Superior temporal gyrus (tissue), 1 donor: ENCODE measurements at regions not wholly inside any gene's neighbourhood (a gene's known extent, or its start where the extent isn't known, plus 50 kb on each side); places are given as distances from the start of the nearest gene placed in this dataset.

Source experiments
- DNase-seq: peaks from one replicate; pipeline ENCODE4 v3.0.0-alpha.2; 2016; ENCODE audit errors: extremely low spot score

DNA sequence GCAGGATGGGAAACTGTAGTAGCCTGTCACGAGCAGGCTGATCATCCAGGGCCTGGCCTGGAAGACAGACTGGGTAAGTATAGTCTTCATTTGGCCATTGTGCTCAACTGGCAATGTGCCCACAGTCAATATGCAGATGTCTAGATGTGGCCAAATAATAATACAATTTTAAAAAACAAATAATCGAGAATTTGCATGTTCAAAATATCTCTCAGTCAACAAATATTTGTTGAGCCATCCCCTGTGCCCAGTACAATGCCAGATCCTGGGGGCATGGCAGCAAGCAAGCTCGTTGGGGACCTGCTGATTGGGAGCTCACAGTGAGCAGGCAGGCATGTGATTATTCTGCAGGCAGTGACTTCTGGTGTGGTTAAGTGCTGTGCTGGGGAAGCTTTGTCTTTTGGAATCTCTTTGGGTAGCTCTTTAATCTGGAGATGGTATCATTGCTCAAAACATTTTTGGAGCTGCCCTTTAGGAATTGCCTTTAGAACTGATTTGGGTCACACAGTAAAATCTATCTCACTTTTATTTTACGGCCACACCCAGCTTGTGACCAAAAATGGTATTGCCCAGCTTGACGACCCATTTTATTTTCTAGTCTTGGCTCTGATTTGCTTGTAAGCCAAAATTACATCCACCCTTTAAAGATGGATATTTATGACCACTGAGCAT lies 92.2 kb downstream of the PLCE1 start:
- no peak for DNase-seq

- DNase-seq = no peak
Observed at GRCh38 chr10:94088926-94089381, 95.2 kb downstream of the PLCE1 start.

GRCh38 chr10:94091649-94092048 lies 97.9 kb downstream of the PLCE1 start:
- no peak for DNase-seq

DNA sequence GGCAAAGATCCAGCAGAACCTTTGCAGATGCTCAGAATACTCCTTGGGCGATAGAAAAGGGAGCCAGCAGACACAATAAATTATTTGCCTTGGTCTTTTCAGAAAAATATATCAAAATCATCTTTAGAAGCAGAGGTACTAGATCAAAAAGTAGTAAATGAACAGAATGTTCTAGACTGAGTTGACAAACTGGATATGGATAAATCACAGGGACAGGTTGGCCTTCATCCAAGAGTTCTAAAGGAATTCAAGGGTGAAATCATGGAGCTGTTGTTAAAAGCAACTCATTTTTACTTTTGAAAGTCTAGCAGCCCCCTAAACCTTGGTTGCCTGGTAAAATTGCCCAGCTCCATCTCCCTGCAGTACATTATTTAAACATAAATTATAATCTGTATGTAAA lies 99.1 kb downstream of the PLCE1 start:
- DNase-seq = no peak

DNA sequence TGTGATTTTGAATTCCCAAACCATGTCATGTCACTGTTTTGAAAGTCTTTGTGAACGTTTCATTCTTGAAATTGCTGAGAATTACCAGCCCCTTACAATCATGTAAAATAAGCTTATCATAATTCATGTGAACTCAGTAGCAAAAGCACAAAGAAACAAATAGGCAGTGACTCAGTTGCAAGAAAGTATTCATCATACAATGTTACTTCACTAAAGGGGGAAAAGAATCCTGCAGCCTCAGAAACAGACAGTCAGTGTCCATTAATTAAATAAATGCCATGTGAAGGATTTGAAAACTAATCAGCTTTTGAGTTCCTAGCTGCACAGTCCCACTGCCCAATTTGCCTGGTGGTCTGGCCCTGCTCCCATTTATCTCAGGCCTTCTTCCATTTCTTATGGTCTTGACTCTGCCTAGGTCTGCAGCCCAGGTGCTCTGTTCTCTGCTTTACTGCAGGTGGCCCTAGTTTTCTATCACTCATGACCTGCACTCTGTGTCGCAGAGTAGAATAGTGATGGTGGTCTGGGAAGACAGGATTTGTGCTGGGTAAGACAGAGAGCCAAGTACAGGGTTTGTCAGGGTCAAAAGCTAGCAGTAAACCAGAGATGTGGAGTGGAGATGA lies 99.7 kb downstream of the PLCE1 start:
- no peak for DNase-seq

DNA sequence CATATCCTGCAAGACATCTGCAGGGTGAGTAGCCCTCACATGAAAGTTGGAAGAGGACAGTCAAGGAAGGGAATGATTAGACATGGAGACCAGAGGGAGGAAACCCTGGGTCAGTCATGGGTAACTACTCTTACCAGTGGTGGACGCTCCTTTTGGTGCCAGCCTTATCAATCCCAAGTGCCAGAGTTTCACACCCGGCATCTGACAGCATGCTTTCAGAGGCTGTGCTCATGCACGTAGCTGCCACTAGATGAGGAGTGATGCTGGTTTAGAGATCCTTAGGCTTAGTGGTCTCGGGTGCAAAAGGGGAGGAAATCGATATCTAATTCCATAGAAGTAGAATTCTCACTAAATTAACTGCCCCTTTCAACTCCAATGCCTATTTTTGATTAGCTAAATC lies 100.8 kb downstream of the PLCE1 start:
- DNase-seq = no peak

- DNase-seq = no peak
Observed at GRCh38 chr10:94097656-94098055, 103.9 kb downstream of the PLCE1 start.

- DNase-seq = no peak
Observed at GRCh38 chr10:94098896-94099295, 105.2 kb downstream of the PLCE1 start.

DNA sequence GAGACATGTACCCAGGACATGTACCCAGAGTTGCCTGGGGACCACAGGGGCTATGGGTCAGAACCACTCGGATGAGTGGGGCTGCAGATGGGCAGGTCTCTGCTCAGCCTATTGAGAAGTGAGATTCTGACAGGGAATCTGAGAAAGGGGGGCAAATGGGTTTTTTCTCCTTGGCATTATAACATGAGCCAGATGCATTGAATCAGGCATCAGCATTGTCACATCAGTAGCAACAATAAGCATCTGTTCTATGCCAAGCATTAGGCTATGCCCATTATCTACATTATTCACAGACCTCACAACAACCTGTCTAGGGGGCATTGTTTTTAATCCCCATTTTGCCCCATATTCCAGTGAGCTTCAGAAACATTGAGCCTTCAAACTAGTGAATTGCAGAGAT lies 108.2 kb downstream of the PLCE1 start:
- DNase-seq = no peak

DNA sequence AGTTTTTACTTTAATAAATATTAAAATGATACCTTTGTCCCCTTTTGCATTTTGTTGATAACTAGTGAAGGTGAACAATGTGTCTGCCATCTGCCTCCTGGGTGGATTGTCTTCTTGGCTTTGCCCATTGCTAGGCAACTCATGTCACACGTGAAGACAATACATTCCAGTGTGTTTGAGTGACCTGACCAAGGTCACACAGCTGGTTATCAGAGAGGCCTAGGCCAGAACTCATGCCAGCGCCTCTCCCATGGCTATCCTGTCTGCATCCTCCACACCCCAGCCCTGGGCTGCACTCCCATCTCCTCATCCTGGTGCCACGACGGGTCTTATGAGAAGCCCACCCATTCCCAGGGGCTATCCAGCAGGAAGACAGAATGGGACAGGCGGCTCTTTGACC lies 108.7 kb downstream of the PLCE1 start:
- DNase-seq = no peak

- no peak for DNase-seq
Observed at GRCh38 chr10:94103192-94103591, 109.5 kb downstream of the PLCE1 start.

- no peak for DNase-seq
Observed at GRCh38 chr10:94103801-94104221, 110.1 kb downstream of the PLCE1 start.

DNA sequence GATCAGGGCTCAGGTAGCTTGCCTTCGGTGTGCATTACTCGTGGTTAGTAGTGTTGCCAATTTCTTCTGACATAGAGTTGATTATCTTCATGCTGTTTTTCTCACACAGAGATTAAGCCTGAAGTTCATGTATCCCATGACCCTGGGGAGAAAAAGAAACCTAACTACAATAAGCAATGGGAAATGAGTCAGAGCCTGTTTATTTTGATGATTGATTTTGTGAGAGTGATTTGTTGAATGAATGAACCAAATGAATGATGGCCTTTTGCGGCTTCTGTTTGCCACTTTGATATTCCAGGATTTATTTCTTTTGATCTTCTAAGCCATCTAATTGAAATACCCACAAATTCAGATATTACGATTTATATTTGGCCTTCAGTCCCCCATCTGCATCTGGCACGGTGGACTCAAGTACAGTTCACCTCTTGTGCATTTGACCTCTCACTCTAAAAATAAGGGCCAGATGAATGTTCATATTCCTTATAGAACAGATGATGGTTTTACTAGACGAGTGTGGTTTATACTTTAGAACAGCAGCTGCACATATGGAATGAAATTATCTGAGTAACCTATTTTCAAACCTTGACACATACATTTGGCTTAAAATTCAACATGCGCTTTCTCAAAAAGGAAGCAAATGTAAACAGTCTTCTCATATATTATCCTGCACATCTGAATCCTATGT lies 110.7 kb downstream of the PLCE1 start:
- no peak for DNase-seq

DNA sequence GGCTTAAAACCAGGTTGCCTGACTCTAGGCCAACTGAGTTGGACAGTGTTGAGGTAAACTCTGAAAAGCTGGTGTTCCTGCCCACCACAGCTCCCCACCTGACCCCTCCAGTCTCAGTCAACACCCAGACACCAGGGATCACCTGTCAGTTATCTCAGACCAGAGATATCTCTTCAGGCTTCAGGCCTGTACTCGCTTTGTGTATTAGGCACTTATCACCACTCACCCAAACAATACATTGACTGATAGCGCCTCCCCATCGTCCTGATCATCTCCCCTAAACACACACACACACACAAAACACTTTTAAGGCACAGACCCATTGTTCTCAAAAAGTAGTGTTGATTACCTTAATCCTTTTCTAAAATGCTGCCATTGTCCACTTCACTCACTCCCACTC lies 111.5 kb downstream of the PLCE1 start:
- no peak for DNase-seq

DNA sequence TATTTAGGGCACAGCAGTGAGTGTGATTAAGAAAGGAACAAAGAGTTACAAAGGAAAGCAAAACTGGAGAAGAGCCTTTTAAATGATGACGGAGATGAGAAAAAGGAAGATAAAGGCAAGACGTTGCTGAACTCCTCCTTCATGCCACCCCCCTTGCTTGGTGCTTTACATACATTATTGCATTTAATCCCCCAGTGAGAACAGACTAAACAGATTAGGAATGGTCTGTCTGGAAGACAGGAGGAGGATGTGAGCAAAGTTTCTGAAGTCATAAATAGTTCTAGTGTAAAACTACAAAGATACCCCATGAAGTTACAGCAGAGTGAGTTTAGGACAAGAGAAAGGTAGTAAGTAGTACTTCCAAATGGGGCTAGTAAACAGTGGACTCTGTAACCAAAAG lies 113.5 kb downstream of the PLCE1 start:
- DNase-seq = no peak

- DNase-seq = no peak
Observed at GRCh38 chr10:94108200-94108599, 114.5 kb downstream of the PLCE1 start.

DNA sequence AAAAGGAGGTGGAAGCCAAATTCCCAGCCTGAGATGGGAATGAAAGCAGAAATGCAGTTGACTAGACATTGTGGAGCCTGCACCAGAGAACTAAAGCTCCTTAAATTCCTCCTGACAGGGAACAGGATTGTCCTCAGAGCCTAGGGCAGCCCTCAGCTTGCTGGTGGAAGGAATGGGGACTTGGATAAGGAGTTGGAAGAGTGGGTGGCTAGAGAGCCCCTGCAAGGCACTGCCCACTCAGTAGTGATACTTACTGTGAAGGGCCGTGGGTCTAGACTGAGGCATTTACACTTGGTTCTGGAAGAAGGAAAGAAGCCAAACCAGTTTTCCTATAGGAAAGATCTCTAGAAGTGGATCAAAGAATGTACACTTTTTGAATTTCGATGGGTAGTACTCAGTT lies 117.6 kb downstream of the PLCE1 start:
- no peak for DNase-seq

- DNase-seq = no peak
Observed at GRCh38 chr10:94112321-94112720, 118.6 kb downstream of the PLCE1 start.

DNA sequence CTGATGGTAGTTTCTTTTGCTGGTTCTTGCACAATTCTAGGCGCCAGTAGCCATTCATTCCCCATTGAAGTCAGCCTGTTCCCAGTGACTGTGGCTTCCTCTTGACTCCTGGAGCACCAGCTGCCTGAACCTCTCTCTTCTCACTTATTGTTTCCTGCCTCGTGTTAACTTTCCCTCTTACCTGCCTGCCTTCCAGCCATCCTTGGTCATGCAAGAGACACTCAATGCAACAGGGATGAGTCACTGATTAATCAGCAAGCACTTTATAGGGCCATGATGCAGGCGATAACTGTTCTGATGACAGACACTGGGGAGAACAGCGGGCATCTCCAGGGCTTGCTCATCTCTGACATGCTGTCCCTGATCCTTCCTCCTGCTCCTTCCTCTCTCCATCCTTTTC lies 122.0 kb downstream of the PLCE1 start:
- DNase-seq = no peak

GRCh38 chr10:94116848-94117247 lies 123.1 kb downstream of the PLCE1 start:
- DNase-seq = no peak

- no peak for DNase-seq
Observed at GRCh38 chr10:94122211-94122610, 128.5 kb downstream of the PLCE1 start.

- no peak for DNase-seq
Observed at GRCh38 chr10:94123258-94123995, 129.7 kb downstream of the PLCE1 start.
